ENCODE measurements at regions not wholly inside any gene's neighbourhood (a gene's known extent, or its start where the extent isn't known, plus 50 kb on each side); places are given as distances from the start of the nearest gene placed in this dataset.

GRCh38 chr5:82679660-82680059, 397.5 kb downstream of the TMEM167A start:
- in situ Hi-C loops (cut with HindIII; ENCODE audit: extremely low pct_ligation_motif_present, low pct_unique_long_range_greater_than_20kb): no loop called here
- Histone ChIP-seq H3K36me3 (replicated peaks in 1 of 2; ENCODE audit: control insufficient read depth in 1 of 2, insufficient read depth in 2 of 2, low read length in 2 of 2) (no peaks in the 10 kb centered on the region), H3K4me1 (ENCODE audit: insufficient read depth, low read length) (no peaks in the 10 kb centered on the region), H3K4me3 (replicated peaks in 1 of 3; ENCODE audit: insufficient read depth in 1 of 3, low read depth in 2 of 3, low read length in 3 of 3) (no peak overlapping the region), H3K27ac (ENCODE audit: extremely low read length, insufficient read depth, low read length) (no peak overlapping the region), H2AFZ (ENCODE audit: low read length) (no peak overlapping the region), H3K4me2 (ENCODE audit: low read depth, low read length) (no peak overlapping the region), H4K20me1 (ENCODE audit: insufficient read depth, low read length) (no peaks in the 10 kb centered on the region; the same call in 1 of the 2 replicates), H3K27me3 (ENCODE audit: control insufficient read depth in 1 of 2, insufficient read depth in 2 of 2, low read length in 2 of 2) (no peaks in the 10 kb centered on the region), H3K9me3 (ENCODE audit: low read length) (no peaks in the 10 kb centered on the region), H3K79me2 (ENCODE audit: insufficient read depth, low read length) (no peaks in the 10 kb centered on the region), H3K9ac (ENCODE audit: insufficient read depth, low read depth, low read length) (no peak overlapping the region)
- ATAC-seq (no peak), DNase-seq (ENCODE audit: low spot score) (no peak), FAIRE-seq (no peak)
- no TSS peak for BruUV-seq (replicated peaks)
- TF ChIP-seq ZNF496 (CRISPR knock-in tag; IDR thresholded peaks at IDR 0.05; ENCODE audit: insufficient replicate concordance) (no peak), ZNF572 (CRISPR knock-in tag; IDR thresholded peaks at IDR 0.05) (no peak), ZNF160 (CRISPR knock-in tag; IDR thresholded peaks at IDR 0.05) (no peak), SCMH1 (CRISPR knock-in tag; IDR thresholded peaks at IDR 0.05; ENCODE audit: borderline replicate concordance) (no peak), RFX3 (CRISPR knock-in tag; IDR thresholded peaks at IDR 0.05) (no peak), PHB2 (IDR thresholded peaks at IDR 0.05; ENCODE audit: partially characterized antibody) (no peak), YEATS4 (CRISPR knock-in tag; IDR thresholded peaks at IDR 0.05; ENCODE audit: borderline replicate concordance) (no peak)
- TF ChIP-seq, protein P1, sequence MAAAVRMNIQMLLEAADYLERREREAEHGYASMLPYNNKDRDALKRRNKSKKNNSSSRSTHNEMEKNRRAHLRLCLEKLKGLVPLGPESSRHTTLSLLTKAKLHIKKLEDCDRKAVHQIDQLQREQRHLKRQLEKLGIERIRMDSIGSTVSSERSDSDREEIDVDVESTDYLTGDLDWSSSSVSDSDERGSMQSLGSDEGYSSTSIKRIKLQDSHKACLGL (CRISPR knock-in tag; IDR thresholded peaks at IDR 0.05): no peak
- TF ChIP-seq, protein P2, sequence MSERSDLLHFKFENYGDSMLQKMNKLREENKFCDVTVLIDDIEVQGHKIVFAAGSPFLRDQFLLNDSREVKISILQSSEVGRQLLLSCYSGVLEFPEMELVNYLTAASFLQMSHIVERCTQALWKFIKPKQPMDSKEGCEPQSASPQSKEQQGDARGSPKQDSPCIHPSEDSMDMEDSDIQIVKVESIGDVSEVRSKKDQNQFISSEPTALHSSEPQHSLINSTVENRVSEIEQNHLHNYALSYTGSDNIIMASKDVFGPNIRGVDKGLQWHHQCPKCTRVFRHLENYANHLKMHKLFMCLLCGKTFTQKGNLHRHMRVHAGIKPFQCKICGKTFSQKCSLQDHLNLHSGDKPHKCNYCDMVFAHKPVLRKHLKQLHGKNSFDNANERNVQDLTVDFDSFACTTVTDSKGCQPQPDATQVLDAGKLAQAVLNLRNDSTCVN (CRISPR knock-in tag; IDR thresholded peaks at IDR 0.05; ENCODE audit: borderline replicate concordance): no peak
- intact Hi-C loops (cut with micrococcal nuclease; ENCODE audit: unreplicated experiment): no loop called here
- 15% methylated on average over 4 of the region's 4 CpGs for WGBS (ENCODE audit: low lambda C conversion rate)
- POLR2A ChIA-PET: no interaction called here
- CTCF ChIA-PET (ENCODE audit: low intra/inter-chr PET ratio, low total read pairs): no interaction called here

Data from HepG2 (cell line).